ENCODE measurements at regions not wholly inside any gene's neighbourhood (a gene's known extent, or its start where the extent isn't known, plus 50 kb on each side); places are given as distances from the start of the nearest gene placed in this dataset.

DNA sequence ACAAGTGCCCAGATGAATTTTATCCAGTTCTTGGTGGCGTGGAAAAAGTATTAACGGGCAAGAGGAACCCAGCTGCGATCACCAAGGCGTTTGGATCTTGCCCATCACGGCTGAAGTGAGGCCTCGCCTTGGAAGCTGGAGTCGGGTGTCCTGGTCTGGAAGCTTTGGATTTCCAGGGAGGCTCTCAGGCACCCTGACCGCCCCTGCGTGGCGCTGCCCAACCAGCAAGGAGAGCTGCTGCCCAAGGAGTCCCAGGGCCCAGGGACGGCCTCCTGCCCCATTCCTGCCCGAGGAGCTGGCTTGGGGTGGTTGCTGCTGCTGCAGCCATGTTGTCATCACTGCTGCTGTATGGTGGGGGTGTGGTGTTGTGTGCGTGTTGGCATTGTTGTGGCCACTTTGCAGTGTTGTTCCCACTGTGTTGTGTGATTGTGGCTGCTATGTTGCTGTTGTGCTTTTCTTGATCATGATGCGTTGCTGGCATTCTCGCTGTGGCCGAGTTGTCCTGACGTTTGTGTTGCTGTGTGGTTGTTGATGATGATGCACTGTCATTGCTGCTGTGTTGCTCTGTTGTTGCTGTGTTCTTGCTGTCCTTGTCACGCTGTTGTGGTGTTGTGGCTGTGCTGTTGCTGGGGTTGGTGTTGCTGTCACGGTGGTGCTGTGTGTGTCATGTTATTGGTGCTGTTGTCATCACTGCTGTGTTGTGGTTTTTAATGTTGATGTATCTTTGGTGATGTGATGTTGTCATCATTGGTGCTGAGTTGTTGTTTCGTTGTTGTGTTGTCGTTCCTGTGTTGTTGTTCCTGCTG, 318.8 kb downstream of the C16orf95 start:
- no peak for DNase-seq (ENCODE audit: low spot score)
- H3K27ac ChIP-seq: no peak overlapping the region
- TF ChIP-seq CTCF (conservative IDR thresholded peaks at IDR 0.05; ENCODE audit: low read depth): no peak
- POLR2A ChIA-PET (ENCODE audit: low non-redundant PET): interaction anchor here (0.5 kb wide), 1 partner anchor 384 kb away, joined by 3 read pairs; no protein-coding TSS in a partner anchor
- CTCF ChIA-PET: no interaction called here

DNA sequence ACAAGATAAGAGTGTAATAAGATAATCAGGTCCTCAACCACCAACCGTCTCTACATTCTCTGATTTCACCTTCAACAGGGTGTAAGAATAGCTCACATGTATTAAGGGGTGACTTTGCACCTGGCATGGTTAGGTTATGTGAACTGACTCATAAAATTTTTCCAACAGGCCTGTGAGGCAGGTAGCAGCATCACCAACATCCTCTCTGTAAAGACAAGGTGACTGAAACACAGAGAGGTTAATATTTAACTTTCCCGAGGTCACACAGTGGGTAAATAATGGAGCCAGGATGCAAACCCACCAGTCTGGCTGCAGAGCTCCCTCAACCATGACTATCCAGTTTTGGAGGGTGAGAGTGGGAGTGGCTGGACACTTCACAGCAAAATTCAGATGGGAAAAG, 317.2 kb downstream of the C16orf95 start:
- no peak for DNase-seq (ENCODE audit: low spot score)
- no peak for TF ChIP-seq CTCF (conservative IDR thresholded peaks at IDR 0.05; ENCODE audit: low read depth)
- CTCF ChIA-PET: no interaction called here
- POLR2A ChIA-PET (ENCODE audit: low non-redundant PET): no interaction called here
- H3K27ac ChIP-seq: no peak overlapping the region

- no peak for DNase-seq (ENCODE audit: low spot score)
- ChIA-PET POLR2A (ENCODE audit: low non-redundant PET) (no interaction called here), CTCF (no interaction called here)
- no peak overlapping the region for H3K27ac ChIP-seq
- TF ChIP-seq CTCF (conservative IDR thresholded peaks at IDR 0.05; ENCODE audit: low read depth): no peak
These were observed 314.3 kb downstream of the C16orf95 start for GRCh38 chr16:87002717-87003413.

DNA sequence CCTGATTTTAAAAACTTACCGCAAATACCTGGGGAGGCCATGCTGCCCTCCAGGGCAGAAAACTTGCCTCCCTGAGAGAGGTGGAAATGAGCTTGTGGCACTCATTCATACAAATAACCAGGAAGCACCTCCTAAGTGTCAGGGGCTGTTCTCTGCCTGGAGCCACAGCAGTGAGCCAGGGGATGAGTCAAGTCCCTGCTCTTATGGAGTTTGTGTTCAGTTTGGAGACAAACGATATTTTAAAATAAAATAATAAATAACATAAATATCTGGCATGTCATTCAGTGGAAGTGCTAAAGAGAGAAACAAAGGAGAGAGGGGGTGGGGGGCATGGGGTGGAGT, 313.8 kb downstream of the C16orf95 start:
- DNase-seq (ENCODE audit: low spot score): no peak
- POLR2A ChIA-PET (ENCODE audit: low non-redundant PET): no interaction called here
- no peak for TF ChIP-seq CTCF (conservative IDR thresholded peaks at IDR 0.05; ENCODE audit: low read depth)
- no peak overlapping the region for H3K27ac ChIP-seq
- CTCF ChIA-PET: no interaction called here

DNA sequence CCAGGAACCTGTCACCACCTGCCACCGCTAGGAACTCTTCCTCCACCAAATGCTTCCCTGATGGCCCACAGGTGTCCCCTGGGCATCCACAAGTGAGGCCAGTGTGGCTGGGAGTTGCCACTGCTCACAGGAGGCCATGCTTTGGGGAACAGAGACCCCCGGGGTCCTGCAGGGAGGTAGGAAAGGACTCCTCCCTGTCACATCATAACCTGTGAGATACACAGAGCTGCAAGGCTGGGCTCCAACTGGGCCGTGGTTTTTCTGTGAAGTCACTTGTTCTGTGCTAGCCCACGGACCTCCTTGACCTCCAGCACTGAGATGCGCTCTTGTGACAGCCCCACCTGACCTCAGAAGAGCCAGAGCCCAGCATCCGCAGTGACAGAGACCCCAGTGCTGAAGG, 311.2 kb downstream of the C16orf95 start:
- no peak for DNase-seq (ENCODE audit: low spot score)
- ChIA-PET POLR2A (ENCODE audit: low non-redundant PET) (no interaction called here), CTCF (interaction anchor here (0.8 kb wide), 1 partner anchor 431 kb away, joined by 3 read pairs; no protein-coding TSS in a partner anchor)
- no peak overlapping the region for H3K27ac ChIP-seq
- TF ChIP-seq CTCF (conservative IDR thresholded peaks at IDR 0.05; ENCODE audit: low read depth): no peak

DNA sequence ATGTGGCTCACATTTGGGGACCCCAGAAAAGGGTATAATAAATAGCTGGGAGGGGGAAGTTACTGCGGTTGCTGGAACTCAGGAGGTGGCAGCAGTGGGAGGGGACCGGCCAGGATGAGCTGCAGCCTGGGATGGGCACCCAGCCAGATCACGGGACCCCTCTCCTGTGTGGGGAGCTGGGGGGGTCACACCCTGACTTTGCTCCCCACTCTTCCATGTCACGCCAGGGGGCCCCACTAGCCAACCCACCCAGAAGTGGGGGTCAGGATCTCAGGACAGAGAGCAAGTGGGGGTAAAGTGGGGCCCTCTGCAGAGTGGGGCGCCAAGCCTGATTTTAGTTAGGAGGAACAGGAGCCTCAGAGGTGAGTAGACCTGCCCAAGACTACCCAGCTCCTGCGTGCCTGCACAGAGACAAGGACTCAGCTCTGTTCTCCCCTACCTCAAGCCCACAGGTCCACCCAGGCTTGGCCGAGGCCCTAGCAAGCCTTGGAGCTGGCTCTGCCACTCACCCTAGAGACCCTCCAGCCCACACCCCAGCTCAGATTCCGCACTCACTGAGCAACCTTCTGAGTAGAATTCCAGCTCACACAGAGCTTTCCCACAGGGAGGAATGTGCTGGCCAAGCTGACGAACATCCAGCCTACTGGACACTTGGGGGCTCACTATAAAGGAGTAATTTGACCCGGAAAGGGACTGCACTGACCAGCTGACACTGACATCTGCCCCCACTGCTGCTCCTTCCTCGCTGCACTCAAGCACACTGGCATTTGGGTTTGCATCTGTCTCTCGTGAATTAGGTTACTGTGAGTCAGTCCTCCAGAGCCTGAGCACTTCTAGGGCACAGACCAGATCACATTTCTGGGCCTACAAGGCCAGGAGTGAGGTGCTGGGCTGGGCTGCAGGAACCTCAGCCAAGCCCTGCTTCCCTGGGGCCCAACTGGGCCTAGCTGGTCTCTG, 310.1 kb downstream of the C16orf95 start:
- TF ChIP-seq CTCF (conservative IDR thresholded peaks at IDR 0.05; ENCODE audit: low read depth): no peak
- POLR2A ChIA-PET (ENCODE audit: low non-redundant PET): no interaction called here
- DNase-seq (ENCODE audit: low spot score): no peak
- CTCF ChIA-PET: no interaction called here
- H3K27ac ChIP-seq: no peak overlapping the region

Data from RWPE1 (cell line).